ENCODE measurements at regions not wholly inside any gene's neighbourhood (a gene's known extent, or its start where the extent isn't known, plus 50 kb on each side); places are given as distances from the start of the nearest gene placed in this dataset.
"Not testable (repeated sequence)": the region's sequence is repeated elsewhere in the genome, so short reads cannot be mapped to it uniquely, and the experiment has no call there.

DNA sequence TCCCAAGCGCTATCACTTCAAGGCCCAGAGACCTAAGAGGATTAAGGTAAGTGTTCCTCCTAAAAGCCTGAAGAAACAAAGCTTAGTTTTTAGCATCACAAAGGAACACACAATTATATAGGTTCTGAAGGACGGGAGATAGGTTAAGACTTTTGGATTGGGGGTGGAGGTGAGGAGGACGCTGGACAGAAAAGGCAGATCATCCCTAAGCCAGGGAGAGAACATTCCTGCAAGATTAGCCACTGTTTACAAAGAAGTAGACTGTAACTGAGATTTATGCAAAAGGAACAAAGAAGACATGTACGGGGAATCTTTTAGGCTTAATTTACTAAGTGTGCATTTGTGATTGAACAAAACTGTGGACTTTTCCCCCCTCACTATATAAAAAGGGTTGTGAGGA lies 184.1 kb upstream of the IRX5 start:
- no peaks in the 10 kb centered on the region for H3K9me3 Mint-ChIP-seq
- TF ChIP-seq, protein P1, sequence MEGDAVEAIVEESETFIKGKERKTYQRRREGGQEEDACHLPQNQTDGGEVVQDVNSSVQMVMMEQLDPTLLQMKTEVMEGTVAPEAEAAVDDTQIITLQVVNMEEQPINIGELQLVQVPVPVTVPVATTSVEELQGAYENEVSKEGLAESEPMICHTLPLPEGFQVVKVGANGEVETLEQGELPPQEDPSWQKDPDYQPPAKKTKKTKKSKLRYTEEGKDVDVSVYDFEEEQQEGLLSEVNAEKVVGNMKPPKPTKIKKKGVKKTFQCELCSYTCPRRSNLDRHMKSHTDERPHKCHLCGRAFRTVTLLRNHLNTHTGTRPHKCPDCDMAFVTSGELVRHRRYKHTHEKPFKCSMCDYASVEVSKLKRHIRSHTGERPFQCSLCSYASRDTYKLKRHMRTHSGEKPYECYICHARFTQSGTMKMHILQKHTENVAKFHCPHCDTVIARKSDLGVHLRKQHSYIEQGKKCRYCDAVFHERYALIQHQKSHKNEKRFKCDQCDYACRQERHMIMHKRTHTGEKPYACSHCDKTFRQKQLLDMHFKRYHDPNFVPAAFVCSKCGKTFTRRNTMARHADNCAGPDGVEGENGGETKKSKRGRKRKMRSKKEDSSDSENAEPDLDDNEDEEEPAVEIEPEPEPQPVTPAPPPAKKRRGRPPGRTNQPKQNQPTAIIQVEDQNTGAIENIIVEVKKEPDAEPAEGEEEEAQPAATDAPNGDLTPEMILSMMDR (IDR thresholded peaks at IDR 0.05; ENCODE audit: unreplicated experiment in 3 of 3) = no peak
- no peak overlapping the region for H3K27ac Mint-ChIP-seq
- H3K4me1 Mint-ChIP-seq = no peaks in the 10 kb centered on the region
- no peaks in the 10 kb centered on the region for H3K36me3 Mint-ChIP-seq (ENCODE audit: low read depth)
- peaks cover 10% of the 10 kb centered on the region for H3K27me3 Mint-ChIP-seq (ENCODE audit: low read depth)
- no peak overlapping the region for H3K4me3 Mint-ChIP-seq

DNA sequence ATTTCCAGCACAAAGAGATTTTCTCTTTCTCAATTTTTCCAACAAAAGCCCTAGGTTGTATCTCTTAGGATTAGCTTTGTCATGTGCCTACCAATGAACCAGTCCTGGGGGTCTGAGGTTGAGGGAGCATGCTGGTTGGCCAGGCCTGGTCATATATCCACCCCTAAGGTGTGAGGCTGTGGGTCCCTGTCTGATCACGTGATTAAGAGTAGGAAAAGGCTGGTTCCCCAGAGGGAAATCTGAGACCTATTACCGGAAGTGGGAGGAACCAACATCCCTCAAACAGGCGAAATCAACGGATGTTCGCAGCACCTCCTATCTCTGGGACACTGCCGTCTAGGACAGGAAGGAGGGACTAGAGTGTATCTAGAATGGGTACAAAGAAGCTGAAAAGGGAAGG lies 185.7 kb upstream of the IRX5 start:
- TF ChIP-seq, protein P1 (IDR thresholded peaks at IDR 0.05; ENCODE audit: unreplicated experiment in 3 of 3) = no peak
- no peaks in the 10 kb centered on the region for H3K36me3 Mint-ChIP-seq (ENCODE audit: low read depth)
- peaks cover 10% of the 10 kb centered on the region for H3K27me3 Mint-ChIP-seq (ENCODE audit: low read depth)

DNA sequence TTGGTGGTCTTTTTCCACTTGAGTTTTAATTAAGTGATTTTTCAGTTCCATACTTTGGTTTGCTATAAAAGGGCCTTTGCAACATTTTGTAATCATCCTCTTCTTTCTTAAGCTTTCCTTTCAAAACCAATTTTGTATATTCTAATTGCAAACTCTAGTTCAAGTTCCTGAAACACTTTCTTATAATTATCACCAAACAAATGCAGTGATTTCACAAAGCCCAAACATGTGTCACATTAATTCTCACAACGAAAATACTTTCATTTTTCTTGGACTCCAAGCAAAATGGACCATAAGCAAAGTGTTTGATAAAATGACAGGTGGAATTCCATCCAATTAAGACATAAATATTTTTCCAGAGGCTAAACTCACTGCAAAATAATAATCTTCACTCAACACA lies 188.2 kb upstream of the IRX5 start:
- Mint-ChIP-seq H3K27me3 (ENCODE audit: low read depth) (peaks cover 10% of the 10 kb centered on the region), H3K4me3 (no peak overlapping the region), H3K36me3 (ENCODE audit: low read depth) (no peaks in the 10 kb centered on the region), H3K4me1 (no peaks in the 10 kb centered on the region), H3K9me3 (no peaks in the 10 kb centered on the region), H3K27ac (no peak overlapping the region)
- TF ChIP-seq, protein P1 (IDR thresholded peaks at IDR 0.05; ENCODE audit: unreplicated experiment in 3 of 3) = no peak

More for the DNA sequence above, 185.7 kb upstream of the IRX5 start:
- no peak overlapping the region for H3K4me3 Mint-ChIP-seq
- H3K9me3 Mint-ChIP-seq = no peaks in the 10 kb centered on the region
- H3K27ac Mint-ChIP-seq = no peak overlapping the region
- no peaks in the 10 kb centered on the region for H3K4me1 Mint-ChIP-seq

DNA sequence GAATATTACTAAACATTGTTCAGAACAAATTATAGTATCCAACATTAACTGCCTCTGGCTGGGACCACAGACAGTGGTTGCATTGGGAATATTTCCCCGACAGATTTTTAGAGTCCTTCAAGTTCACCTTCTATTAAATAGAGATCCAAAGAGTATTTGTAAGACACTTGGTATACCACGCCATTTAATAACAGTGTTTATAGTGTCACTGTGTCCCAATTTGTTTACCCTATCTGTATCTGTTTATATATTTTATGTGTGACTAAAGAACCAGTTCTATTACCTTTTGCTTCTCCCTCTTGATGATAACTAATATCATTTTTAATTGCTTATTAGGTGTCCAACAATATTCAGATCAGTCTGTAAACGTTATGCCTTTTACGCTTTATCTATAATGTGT lies 191.3 kb upstream of the IRX5 start:
- H3K27ac Mint-ChIP-seq = no peak overlapping the region
- no peaks in the 10 kb centered on the region for H3K9me3 Mint-ChIP-seq
- TF ChIP-seq, protein P1 (IDR thresholded peaks at IDR 0.05; ENCODE audit: unreplicated experiment in 3 of 3) = no peak
- no peaks in the 10 kb centered on the region for H3K4me1 Mint-ChIP-seq
- no peaks in the 10 kb centered on the region for H3K36me3 Mint-ChIP-seq (ENCODE audit: low read depth)
- H3K27me3 Mint-ChIP-seq (ENCODE audit: low read depth) = peaks cover 10% of the 10 kb centered on the region
- H3K4me3 Mint-ChIP-seq = no peak overlapping the region

DNA sequence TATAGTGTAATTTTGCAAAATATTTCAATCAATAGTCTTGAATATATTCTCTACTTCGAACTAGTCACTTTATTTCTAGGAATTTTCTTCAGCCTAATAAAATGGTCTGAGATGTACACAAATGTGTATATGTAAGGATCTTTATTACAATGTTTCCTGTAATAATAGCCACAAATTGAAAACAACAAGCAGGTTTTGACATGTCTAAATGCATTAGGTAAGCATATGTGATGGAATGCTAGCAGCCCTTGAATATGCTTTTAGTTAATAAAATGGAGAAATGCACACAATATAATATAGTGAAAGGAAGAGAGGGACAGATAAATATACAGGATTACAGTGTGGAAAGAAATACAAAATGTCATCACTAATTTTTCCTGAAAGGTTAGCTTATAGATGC lies 196.5 kb upstream of the IRX5 start:
- no peak overlapping the region for H3K4me3 Mint-ChIP-seq
- no peaks in the 10 kb centered on the region for H3K9me3 Mint-ChIP-seq
- TF ChIP-seq, protein P1 (IDR thresholded peaks at IDR 0.05; ENCODE audit: unreplicated experiment in 3 of 3) = no peak
- no peaks in the 10 kb centered on the region for H3K27me3 Mint-ChIP-seq (ENCODE audit: low read depth)
- no peak overlapping the region for H3K27ac Mint-ChIP-seq
- H3K4me1 Mint-ChIP-seq = no peaks in the 10 kb centered on the region
- H3K36me3 Mint-ChIP-seq (ENCODE audit: low read depth) = no peaks in the 10 kb centered on the region

DNA sequence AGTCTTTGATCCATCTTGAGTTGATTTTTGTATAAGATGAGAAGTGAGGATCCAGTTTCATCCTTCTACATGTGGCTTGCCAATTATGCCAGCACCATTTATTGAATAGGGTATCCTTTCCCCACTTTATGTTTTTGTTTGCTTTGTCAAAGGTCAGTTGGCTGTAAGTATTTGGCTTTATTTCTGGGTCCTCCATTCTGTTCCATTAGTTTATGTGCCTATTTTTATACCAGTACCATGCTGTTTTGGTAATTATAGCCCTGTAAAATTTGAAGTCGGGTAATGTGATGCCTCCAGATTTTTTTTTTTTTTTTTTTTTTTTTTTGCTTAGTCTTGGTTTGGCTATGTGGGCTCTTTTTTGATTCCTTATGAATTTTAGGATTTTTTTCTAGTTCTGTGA lies 203.0 kb upstream of the IRX5 start:
- not testable (repeated sequence) for H3K36me3 Mint-ChIP-seq (ENCODE audit: low read depth); H3K4me3 Mint-ChIP-seq; H3K27ac Mint-ChIP-seq; H3K9me3 Mint-ChIP-seq; H3K27me3 Mint-ChIP-seq (ENCODE audit: low read depth); H3K4me1 Mint-ChIP-seq
